Keratinocyte (primary cell): ENCODE measurements at regions not wholly inside any gene's neighbourhood (a gene's known extent, or its start where the extent isn't known, plus 50 kb on each side); places are given as distances from the start of the nearest gene placed in this dataset.
"Not testable (repeated sequence)": the region's sequence is repeated elsewhere in the genome, so short reads cannot be mapped to it uniquely, and the experiment has no call there.

Source experiments
- DNase-seq: peaks from one replicate; pipeline ENCODE4 v3.0.0-alpha.2; 2011; ENCODE audit warnings: low read depth, missing footprints, low spot score
- FAIRE-seq: peaks from 2 replicates; lab custom pipeline; 2011; peaks lifted over from hg19 to GRCh38; lab: Jason Lieb, UNC
- H2AFZ ChIP-seq: 2 replicates; pipeline ENCODE4 v1.6.0; 2012; ENCODE audit warnings: low read length, control low read depth, inconsistent platforms; ENCODE audit not compliant: control insufficient read depth
- H3K27ac ChIP-seq: 2 replicates; pipeline ENCODE4 v1.5.1; 2011; ENCODE audit warnings: low read length; ENCODE audit not compliant: control insufficient read depth, insufficient read depth
- H3K27me3 ChIP-seq: 3 replicates; pipeline ENCODE4 v1.6.0; 2011; ENCODE audit warnings: low read length; ENCODE audit not compliant: control insufficient read depth, insufficient read depth; ENCODE audit errors: extremely low read depth
- H3K36me3 ChIP-seq, 2 experiments: 2 replicates in 1 of 2; 3 replicates in 1 of 2; pipeline ENCODE4 v1.5.1; 2011; ENCODE audit warnings: low read length in 2 of 2, mild to moderate bottlenecking in 1 of 2; ENCODE audit not compliant: control insufficient read depth in 2 of 2, insufficient read depth in 2 of 2; ENCODE audit errors: extremely low read depth in 1 of 2
- H3K4me1 ChIP-seq: 3 replicates; pipeline ENCODE4 v1.5.1; 2011; ENCODE audit warnings: low read length; ENCODE audit not compliant: control insufficient read depth, insufficient read depth; ENCODE audit errors: extremely low read depth
- H3K4me2 ChIP-seq: 3 replicates; pipeline ENCODE4 v1.6.0; 2011; ENCODE audit warnings: low read depth, low read length; ENCODE audit not compliant: control insufficient read depth, insufficient read depth; ENCODE audit errors: extremely low read depth
- H3K4me3 ChIP-seq, 3 experiments: fragments of 200-600 bp in 1 of 3; sonication (generic) in 1 of 3; 2 replicates in 2 of 3; 3 replicates in 1 of 3; pipeline ENCODE4 v1.5.1; 2011 to 2016; ENCODE audit warnings: low read length in 3 of 3, mild to moderate bottlenecking in 3 of 3, control low read depth in 2 of 3, inconsistent platforms in 1 of 3, low read depth in 1 of 3, mixed read lengths in 1 of 3, mixed run types in 1 of 3, moderate library complexity in 1 of 3; ENCODE audit not compliant: control insufficient read depth in 2 of 3, insufficient read depth in 2 of 3; ENCODE audit errors: extremely low read depth in 1 of 3
- H3K79me2 ChIP-seq: 2 replicates; pipeline ENCODE4 v1.6.0; 2012; ENCODE audit warnings: low read length; ENCODE audit not compliant: control insufficient read depth, insufficient read depth
- H3K9ac ChIP-seq: 3 replicates; pipeline ENCODE4 v1.6.0; 2011; ENCODE audit warnings: low read length; ENCODE audit not compliant: control insufficient read depth, insufficient read depth; ENCODE audit errors: extremely low read depth
- H3K9me1 ChIP-seq: 3 replicates; pipeline ENCODE4 v1.6.0; 2011; ENCODE audit warnings: low read length; ENCODE audit not compliant: control insufficient read depth, insufficient read depth; ENCODE audit errors: extremely low read depth
- H3K9me3 ChIP-seq: 2 replicates; pipeline ENCODE4 v1.5.1; 2012; ENCODE audit warnings: low read depth, low read length; ENCODE audit not compliant: control insufficient read depth
- H4K20me1 ChIP-seq: 3 replicates; pipeline ENCODE4 v1.6.0; 2011; ENCODE audit warnings: low read length; ENCODE audit not compliant: control insufficient read depth, insufficient read depth; ENCODE audit errors: extremely low read depth
- CTCF ChIP-seq, 3 experiments: IDR thresholded peaks in 1 of 3; conservative IDR thresholded peaks in 1 of 3; optimal IDR thresholded peaks in 1 of 3; 2 replicates in 2 of 3; 3 replicates in 1 of 3; pipeline versions ENCODE3 to v1.5.1; 2011; ENCODE audit warnings: low read length in 3 of 3, mild to moderate bottlenecking in 3 of 3, moderate library complexity in 2 of 3, control low read depth in 1 of 3, inconsistent platforms in 1 of 3; ENCODE audit not compliant: insufficient read depth in 2 of 3; ENCODE audit errors: extremely low read depth in 1 of 3
- EZH2 ChIP-seq: IDR thresholded peaks from one replicate; pipeline ENCODE4 v1.6.1; 2012; ENCODE audit warnings: inconsistent platforms, mild to moderate bottlenecking, low read length, moderate library complexity
- dilution Hi-C: fragments of 300-500 bp; cut with MboI; formaldehyde crosslinking; loops from one replicate; pipeline ENCODE4 v1.7.0; 2020; ENCODE audit warnings: low sequenced_read_pairs; ENCODE audit not compliant: extremely low pct_ligation_motif_present

GRCh38 chr11:38756537-38756936 lies 2158.5 kb upstream of the RAG2 start:
- FAIRE-seq: no peak
- H3K27ac ChIP-seq: no peak overlapping the region

GRCh38 chr11:38751421-38751820 lies 2153.4 kb upstream of the RAG2 start:
- FAIRE-seq: no peak
- Histone ChIP-seq H3K79me2 (no peaks in the 10 kb centered on the region), H3K27me3 (no peaks in the 10 kb centered on the region), H3K9me3 (no peaks in the 10 kb centered on the region), H3K4me3 (no peak overlapping the region), H3K4me2 (no peak overlapping the region), H3K36me3 (no peaks in the 10 kb centered on the region), H3K9me1 (no peaks in the 10 kb centered on the region), H3K9ac (no peak overlapping the region), H3K27ac (no peak overlapping the region), H3K4me1 (no peaks in the 10 kb centered on the region), H2AFZ (no peak overlapping the region), H4K20me1 (no peaks in the 10 kb centered on the region)
- no peak for TF ChIP-seq EZH2
- no peak for TF ChIP-seq CTCF (optimal IDR thresholded peaks at IDR 0.05 in 1 of 3, IDR thresholded peaks at IDR 0.05 in 1 of 3, conservative IDR thresholded peaks at IDR 0.05 in 1 of 3; ENCODE audit: extremely low read depth in 1 of 3, insufficient read depth in 2 of 3, low read length in 3 of 3)
- dilution Hi-C loops: no loop called here
- DNase-seq: no peak

More at GRCh38 chr11:38756537-38756936, 2158.5 kb upstream of the RAG2 start:
- dilution Hi-C loops: no loop called here
- H3K36me3 ChIP-seq: no peaks in the 10 kb centered on the region
- H3K27me3 ChIP-seq: no peaks in the 10 kb centered on the region
- no peaks in the 10 kb centered on the region for H3K4me1 ChIP-seq
- H3K9me3 ChIP-seq: no peaks in the 10 kb centered on the region
- DNase-seq: no peak
- no peak overlapping the region for H2AFZ ChIP-seq
- no peak overlapping the region for H3K4me2 ChIP-seq
- no peaks in the 10 kb centered on the region for H3K9me1 ChIP-seq
- H4K20me1 ChIP-seq: no peaks in the 10 kb centered on the region
- no peaks in the 10 kb centered on the region for H3K79me2 ChIP-seq
- no peak for TF ChIP-seq EZH2
- no peak for TF ChIP-seq CTCF (optimal IDR thresholded peaks at IDR 0.05 in 1 of 3, IDR thresholded peaks at IDR 0.05 in 1 of 3, conservative IDR thresholded peaks at IDR 0.05 in 1 of 3; ENCODE audit: extremely low read depth in 1 of 3, insufficient read depth in 2 of 3, low read length in 3 of 3)
- no peak overlapping the region for H3K9ac ChIP-seq
- H3K4me3 ChIP-seq: no peak overlapping the region

GRCh38 chr11:38746516-38746915 lies 2148.5 kb upstream of the RAG2 start:
- H2AFZ ChIP-seq, H3K9ac ChIP-seq, H3K36me3 ChIP-seq, dilution Hi-C loops, H3K27ac ChIP-seq, H3K4me2 ChIP-seq, FAIRE-seq, DNase-seq, H3K79me2 ChIP-seq, H3K4me1 ChIP-seq, H3K9me3 ChIP-seq, H4K20me1 ChIP-seq, H3K4me3 ChIP-seq, H3K27me3 ChIP-seq, H3K9me1 ChIP-seq: not testable (repeated sequence)
